Mucosa of descending colon (tissue), 3 donors: ENCODE measurements at regions not wholly inside any gene's neighbourhood (a gene's known extent, or its start where the extent isn't known, plus 50 kb on each side); places are given as distances from the start of the nearest gene placed in this dataset.
"Not testable (repeated sequence)": the region's sequence is repeated elsewhere in the genome, so short reads cannot be mapped to it uniquely, and the experiment has no call there.

Experiments used
- ATAC-seq: fragments of 200-7000 bp; cut with Tn5 transposase; one replicate; pipeline ENCODE4 v1.9.1; 2020; ENCODE audit warnings: mild to moderate bottlenecking, moderate library complexity
- DNase-seq, 3 donors: peaks; one replicate each; pipeline ENCODE4 v3.0.0-alpha.2; 2020
- H3K36me3 ChIP-seq: fragments of 200-600 bp; one replicate; pipeline ENCODE4 v1.8.0; 2021; ENCODE audit warnings: low read depth, mild to moderate bottlenecking
- H3K4me1 ChIP-seq: fragments of 200-600 bp; one replicate; pipeline ENCODE4 v1.8.0; 2021; ENCODE audit warnings: low read depth, mild to moderate bottlenecking
- H3K4me3 ChIP-seq: fragments of 200-600 bp; one replicate; pipeline ENCODE4 v1.8.0; 2021; ENCODE audit warnings: mild to moderate bottlenecking
- H3K9me3 ChIP-seq: fragments of 200-600 bp; one replicate; pipeline ENCODE4 v1.8.0; 2021; ENCODE audit warnings: mild to moderate bottlenecking
- intact Hi-C, 2 donors: fragments of 100-400 bp; cut with DNase I in 1 of 2; cut with micrococcal nuclease in 1 of 2; formaldehyde crosslinking; loops; one replicate each; pipeline versions ENCODE4 v1.11.0 to v1.11.1; 2022; cut with DNase I, micrococcal nuclease
- TF ChIP-seq, protein P1 (sequence below): fragments of 200-600 bp; IDR thresholded peaks from one replicate; pipeline ENCODE4 v1.8.0; 2022; ENCODE audit warnings: antibody characterized with exemption, mild to moderate bottlenecking
- donor health status: DM: no; HTN: no; CAD: no; lungs with moderate emphysema.
- donor health status: DM: no; HTN: no; CAD: no.
- donor health status: DM: no; HTN: yes; CAD: no.

DNA sequence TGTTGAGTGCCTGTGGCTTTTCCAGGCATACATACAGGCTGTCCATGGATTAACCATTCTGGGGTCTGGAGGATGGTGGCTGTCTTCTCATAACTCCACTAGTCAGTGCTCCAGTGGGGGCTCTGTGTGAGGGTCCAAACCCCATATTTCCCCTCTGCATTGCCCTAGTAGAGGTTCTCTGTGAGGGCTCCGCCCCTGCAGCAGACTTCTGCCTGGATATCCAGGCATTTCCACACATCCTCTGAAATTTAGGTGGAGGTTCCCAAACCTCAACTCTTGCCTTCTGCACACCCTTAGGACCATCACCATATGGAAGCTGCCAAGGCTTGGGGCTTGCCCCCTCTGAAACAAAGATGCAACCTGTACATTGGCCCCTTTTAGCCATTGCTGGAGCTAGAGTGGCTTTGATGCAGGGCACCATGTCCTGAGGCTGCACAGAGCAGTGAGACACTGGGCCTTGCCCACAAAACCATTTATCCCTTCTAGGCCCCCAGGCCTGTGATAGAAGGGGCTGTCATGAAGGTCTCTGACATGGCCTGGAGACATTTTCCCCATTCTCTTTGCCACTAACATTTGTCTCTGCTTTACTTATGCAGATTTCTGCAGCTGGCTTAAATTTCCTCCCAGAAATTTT is 400.1 kb upstream of the MDFIC2 start:
- Histone ChIP-seq H3K4me3 (no peak overlapping the region), H3K9me3 (peaks cover 23% of the 10 kb centered on the region), H3K36me3 (no peaks in the 10 kb centered on the region), H3K4me1 (no peaks in the 10 kb centered on the region)
- TF ChIP-seq, protein P1, sequence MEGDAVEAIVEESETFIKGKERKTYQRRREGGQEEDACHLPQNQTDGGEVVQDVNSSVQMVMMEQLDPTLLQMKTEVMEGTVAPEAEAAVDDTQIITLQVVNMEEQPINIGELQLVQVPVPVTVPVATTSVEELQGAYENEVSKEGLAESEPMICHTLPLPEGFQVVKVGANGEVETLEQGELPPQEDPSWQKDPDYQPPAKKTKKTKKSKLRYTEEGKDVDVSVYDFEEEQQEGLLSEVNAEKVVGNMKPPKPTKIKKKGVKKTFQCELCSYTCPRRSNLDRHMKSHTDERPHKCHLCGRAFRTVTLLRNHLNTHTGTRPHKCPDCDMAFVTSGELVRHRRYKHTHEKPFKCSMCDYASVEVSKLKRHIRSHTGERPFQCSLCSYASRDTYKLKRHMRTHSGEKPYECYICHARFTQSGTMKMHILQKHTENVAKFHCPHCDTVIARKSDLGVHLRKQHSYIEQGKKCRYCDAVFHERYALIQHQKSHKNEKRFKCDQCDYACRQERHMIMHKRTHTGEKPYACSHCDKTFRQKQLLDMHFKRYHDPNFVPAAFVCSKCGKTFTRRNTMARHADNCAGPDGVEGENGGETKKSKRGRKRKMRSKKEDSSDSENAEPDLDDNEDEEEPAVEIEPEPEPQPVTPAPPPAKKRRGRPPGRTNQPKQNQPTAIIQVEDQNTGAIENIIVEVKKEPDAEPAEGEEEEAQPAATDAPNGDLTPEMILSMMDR = no peak
- no peak for DNase-seq
- no peak for ATAC-seq
- intact Hi-C loops = no loop called here

DNA sequence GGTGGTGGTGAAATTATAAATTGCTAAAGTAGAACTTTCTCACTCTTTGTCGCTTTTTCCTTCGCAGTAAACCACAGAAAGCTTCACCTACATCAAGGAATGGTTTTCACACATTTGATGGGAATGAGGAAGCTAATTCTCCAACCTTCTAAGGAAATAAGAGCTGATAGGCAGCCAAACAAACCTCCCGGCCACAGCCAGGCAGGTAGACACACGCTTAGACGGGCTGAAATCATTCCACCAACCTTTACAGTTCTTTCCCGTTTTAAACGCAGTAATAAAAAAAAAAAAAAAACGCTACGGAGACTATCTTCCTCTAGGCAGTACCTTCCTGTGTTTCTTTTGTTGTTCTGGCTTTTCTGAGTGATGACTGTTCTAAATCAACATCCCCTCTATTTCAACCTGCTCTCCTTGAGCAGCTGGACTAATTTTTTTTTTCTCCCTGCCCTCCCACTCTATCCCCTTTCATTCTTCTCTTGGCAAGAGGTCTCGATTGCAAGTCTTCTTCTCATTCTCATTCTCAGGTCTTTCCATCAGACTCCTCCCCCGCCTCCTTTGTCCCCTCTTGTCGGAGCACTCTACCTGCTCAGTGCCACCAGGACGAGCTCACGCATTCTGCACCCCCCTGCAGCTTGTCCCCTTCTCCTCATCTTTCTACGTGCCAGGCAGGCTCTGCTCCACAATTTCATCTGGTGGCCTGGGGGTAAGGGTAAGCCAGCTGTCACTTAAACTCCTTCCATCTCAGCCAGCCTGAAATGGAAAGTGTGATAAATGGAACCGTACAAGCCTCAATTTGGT is 391.1 kb upstream of the MDFIC2 start:
- Histone ChIP-seq H3K4me3 (no peak overlapping the region), H3K36me3 (no peaks in the 10 kb centered on the region), H3K4me1 (no peaks in the 10 kb centered on the region), H3K9me3 (no peaks in the 10 kb centered on the region)
- DNase-seq (no peak), ATAC-seq (no peak)
- intact Hi-C loops = no loop called here
- TF ChIP-seq, protein P1 = no peak

DNA sequence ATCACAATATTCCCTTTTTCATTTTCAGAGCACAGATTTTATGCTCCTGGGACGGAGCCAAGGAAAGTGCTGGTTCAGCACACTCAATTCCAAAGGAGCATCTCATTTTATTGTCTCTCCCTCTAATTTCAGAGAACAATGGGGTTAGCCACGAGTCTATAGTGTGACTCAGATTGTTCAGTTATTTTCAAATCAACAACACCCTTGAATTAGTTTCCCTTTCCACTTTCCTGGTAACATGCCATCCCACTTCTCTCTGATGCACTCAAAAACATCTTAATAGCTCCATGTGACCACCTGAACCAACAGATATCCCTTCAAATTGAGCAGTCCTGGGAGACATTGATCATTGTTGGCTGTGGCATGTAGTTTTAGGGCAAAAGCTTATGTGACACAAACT is 389.7 kb upstream of the MDFIC2 start:
- TF ChIP-seq, protein P1 = no peak
- ATAC-seq (no peak), DNase-seq (no peak)
- no peaks in the 10 kb centered on the region for H3K9me3 ChIP-seq
- no peaks in the 10 kb centered on the region for H3K36me3 ChIP-seq
- H3K4me3 ChIP-seq = no peak overlapping the region
- intact Hi-C loops = no loop called here
- H3K4me1 ChIP-seq = no peaks in the 10 kb centered on the region

DNA sequence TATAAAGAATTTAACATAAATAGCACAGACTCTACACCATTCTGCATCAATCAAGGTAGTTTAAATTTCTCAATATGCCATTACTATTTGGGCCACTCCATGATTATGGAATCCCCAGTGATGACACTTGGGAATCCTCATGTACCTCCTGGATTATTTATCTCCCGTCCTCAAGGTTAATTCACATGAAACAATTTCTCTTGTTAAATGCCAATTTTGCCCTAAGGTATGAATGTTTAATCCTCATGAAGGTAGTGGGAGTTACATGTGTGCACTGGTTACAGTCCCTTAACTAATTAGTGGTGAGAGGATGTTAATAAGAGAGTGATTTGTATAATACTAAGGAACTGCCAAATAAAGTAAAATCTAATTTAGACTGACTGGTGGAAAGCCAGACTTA is 372.3 kb upstream of the MDFIC2 start:
- DNase-seq = no peak
- intact Hi-C loops = no loop called here
- Histone ChIP-seq H3K4me1 (no peaks in the 10 kb centered on the region), H3K9me3 (no peaks in the 10 kb centered on the region), H3K4me3 (no peak overlapping the region), H3K36me3 (no peaks in the 10 kb centered on the region)
- ATAC-seq = no peak
- TF ChIP-seq, protein P1 = no peak

DNA sequence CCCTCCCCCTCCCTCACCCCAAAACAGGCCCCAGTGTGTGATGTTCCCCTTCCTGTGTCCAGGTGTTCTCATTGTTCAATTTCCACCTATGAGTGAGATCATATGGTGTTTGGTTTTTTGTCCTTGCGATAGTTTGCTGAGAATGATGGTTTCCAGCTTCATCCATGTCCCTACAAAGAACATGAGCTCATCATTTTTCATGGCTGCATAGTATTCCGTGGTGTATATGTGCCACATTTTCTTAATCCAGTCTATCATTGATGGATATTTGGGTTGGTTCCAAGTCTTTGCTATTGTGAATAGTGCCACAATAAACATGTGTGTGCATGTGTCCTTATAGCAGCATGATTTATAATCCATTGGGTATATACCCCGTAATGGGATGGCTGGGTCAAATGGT is 363.4 kb upstream of the MDFIC2 start:
- ATAC-seq, H3K4me1 ChIP-seq, DNase-seq, intact Hi-C loops, H3K4me3 ChIP-seq, H3K9me3 ChIP-seq, H3K36me3 ChIP-seq: not testable (repeated sequence)

DNA sequence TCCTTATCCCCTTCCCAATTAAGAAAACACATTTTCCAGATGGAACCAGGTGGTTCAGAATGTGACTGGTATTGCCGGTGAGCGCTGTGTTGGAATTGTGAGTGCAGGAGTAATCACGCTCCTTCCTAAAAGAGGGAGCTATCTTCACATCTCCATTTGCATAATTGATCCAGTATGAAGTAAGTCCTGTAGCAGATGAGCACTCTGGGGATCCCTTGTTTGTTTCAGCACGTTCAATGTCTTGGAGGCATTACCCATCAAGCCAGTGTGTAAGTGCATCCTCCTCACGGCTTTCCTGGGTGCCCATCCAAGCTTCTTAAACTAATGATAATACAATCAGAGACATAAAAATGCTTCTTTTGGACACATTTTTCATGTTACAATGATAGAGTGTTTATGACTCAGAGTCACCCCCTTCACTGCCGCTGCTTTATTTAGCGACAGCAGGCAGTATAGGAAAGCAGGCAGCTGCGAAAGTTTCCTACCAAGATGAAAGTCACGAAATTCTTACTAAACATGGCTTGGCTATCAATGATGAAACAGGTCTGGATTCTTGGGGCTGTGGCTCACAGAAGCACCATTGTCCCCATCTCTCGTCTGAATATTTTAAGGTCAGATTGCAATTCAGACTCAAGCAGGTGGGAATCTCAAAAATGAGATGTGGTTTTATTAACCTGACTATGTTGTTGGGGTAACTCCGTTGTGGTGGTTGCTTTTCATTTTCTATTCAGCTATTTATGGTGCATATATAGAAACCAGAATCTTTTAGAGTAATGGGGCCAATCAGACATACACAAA is 346.3 kb upstream of the MDFIC2 start:
- intact Hi-C loops = no loop called here
- Histone ChIP-seq H3K4me1 (no peaks in the 10 kb centered on the region), H3K36me3 (no peaks in the 10 kb centered on the region), H3K4me3 (no peak overlapping the region), H3K9me3 (no peaks in the 10 kb centered on the region)
- DNase-seq = no peak
- ATAC-seq = no peak
- TF ChIP-seq, protein P1 = no peak
